ENCODE measurements at regions not wholly inside any gene's neighbourhood (a gene's known extent, or its start where the extent isn't known, plus 50 kb on each side); places are given as distances from the start of the nearest gene placed in this dataset.
"Not testable (repeated sequence)": the region's sequence is repeated elsewhere in the genome, so short reads cannot be mapped to it uniquely, and the experiment has no call there.

- no peak for DNase-seq
Measured at GRCh38 chr3:5366746-5367145, 179.2 kb downstream of the EDEM1 start.

- not testable (repeated sequence) for DNase-seq
Measured at GRCh38 chr3:5371555-5371954, 184.0 kb downstream of the EDEM1 start.

GRCh38 chr3:5376761-5377160, 189.3 kb downstream of the EDEM1 start:
- DNase-seq, result no peak

- DNase-seq, result not testable (repeated sequence)
Measured at GRCh38 chr3:5379266-5379665, 191.8 kb downstream of the EDEM1 start.

- DNase-seq, result not testable (repeated sequence)
Measured at GRCh38 chr3:5383486-5384263, 196.2 kb downstream of the EDEM1 start.

- DNase-seq, result no peak
Measured at GRCh38 chr3:5384557-5385236, 197.2 kb downstream of the EDEM1 start.

- no peak for DNase-seq
Measured at GRCh38 chr3:5388091-5388490, 200.6 kb downstream of the EDEM1 start.

GRCh38 chr3:5389057-5389456, 201.6 kb downstream of the EDEM1 start:
- no peak for DNase-seq

GRCh38 chr3:5390221-5390620, 202.7 kb downstream of the EDEM1 start:
- no peak for DNase-seq

GRCh38 chr3:5390936-5391625, 203.6 kb downstream of the EDEM1 start:
- DNase-seq, result no peak

- no peak for DNase-seq
Measured at GRCh38 chr3:5401002-5401401, 213.5 kb downstream of the EDEM1 start.

GRCh38 chr3:5404718-5405117, 217.2 kb downstream of the EDEM1 start:
- DNase-seq, result no peak

GRCh38 chr3:5411786-5412185, 224.3 kb downstream of the EDEM1 start:
- DNase-seq, result no peak

GRCh38 chr3:5423076-5423475, 235.6 kb downstream of the EDEM1 start:
- DNase-seq, result no peak

GRCh38 chr3:5423523-5423922, 236.0 kb downstream of the EDEM1 start:
- DNase-seq, result no peak

- DNase-seq, result no peak
Measured at GRCh38 chr3:5425371-5425770, 237.9 kb downstream of the EDEM1 start.

GRCh38 chr3:5426094-5426883, 238.8 kb downstream of the EDEM1 start:
- peak; percentile 90 for DNase-seq

GRCh38 chr3:5427021-5427420, 239.5 kb downstream of the EDEM1 start:
- DNase-seq, result no peak

GRCh38 chr3:5427938-5428337, 240.4 kb downstream of the EDEM1 start:
- no peak for DNase-seq

GRCh38 chr3:5428607-5429516, 241.4 kb downstream of the EDEM1 start:
- DNase-seq, result no peak

- DNase-seq, result no peak
Measured at GRCh38 chr3:5429517-5429890, 242.0 kb downstream of the EDEM1 start.

- DNase-seq, result no peak
Measured at GRCh38 chr3:5430701-5431100, 243.2 kb downstream of the EDEM1 start.

Data from activated CD8-positive, alpha-beta memory T cell treated with anti-CD3 and anti-CD28 coated beads, Interleukin-2, amount 50 U/mL, for 48 hours (primary cell).